Upper lobe of left lung (tissue), 6 donors: ENCODE measurements at regions not wholly inside any gene's neighbourhood (a gene's known extent, or its start where the extent isn't known, plus 50 kb on each side); places are given as distances from the start of the nearest gene placed in this dataset.

Experiments
- ATAC-seq, 2 donors: fragments of 200-7000 bp; cut with Tn5 transposase; one replicate each; pipeline ENCODE4 v1.9.1; 2022; ENCODE audit warnings: mild to moderate bottlenecking in 2 of 2, moderate library complexity in 2 of 2; ENCODE audit not compliant: low FRiP score in 2 of 2
- DNase-seq, 2 donors: peaks; one replicate each; pipeline ENCODE4 v3.0.0-alpha.2; 2019 to 2020
- H3K27ac ChIP-seq, 4 donors: fragments of 200-600 bp; sonication (generic); one replicate each; pipeline ENCODE4 v1.5.1; 2016 to 2019
- H3K27me3 ChIP-seq, 4 donors: fragments of 200-600 bp; sonication (generic); one replicate each; pipeline ENCODE4 v1.5.1; 2017 to 2019
- H3K36me3 ChIP-seq, 4 donors: fragments of 200-600 bp; sonication (generic); one replicate each; pipeline ENCODE4 v1.5.1; 2016 to 2019
- H3K4me1 ChIP-seq, 4 donors: fragments of 200-600 bp; sonication (generic); one replicate each; pipeline ENCODE4 v1.5.1; 2018 to 2019
- H3K4me3 ChIP-seq, 4 donors: fragments of 200-600 bp; sonication (generic); one replicate each; pipeline ENCODE4 v1.5.1; 2017 to 2019; ENCODE audit warnings: mild to moderate bottlenecking in 2 of 4, moderate library complexity in 1 of 4
- H3K9me3 ChIP-seq, 4 donors: fragments of 200-600 bp; sonication (generic); one replicate each; pipeline ENCODE4 v1.5.1; 2018 to 2019
- CTCF ChIP-seq, 6 experiments: fragments of 450-650 bp in 4 of 6; fragments of 200-600 bp in 2 of 6; sonication (generic) in 2 of 6; IDR thresholded peaks; one replicate each; pipeline ENCODE4 v1.5.1; 2016 to 2019; ENCODE audit warnings: antibody characterized with exemption in 6 of 6
- EP300 ChIP-seq, 4 donors: sonication (generic); formaldehyde crosslinking; IDR thresholded peaks; one replicate each; pipeline ENCODE4 v1.5.1; 2017; ENCODE audit warnings: antibody characterized with exemption in 4 of 4, control low read depth in 2 of 4
- POLR2A ChIP-seq, 4 donors: fragments of 450-650 bp; IDR thresholded peaks; one replicate each; pipeline ENCODE4 v1.5.1; 2016 to 2017; ENCODE audit warnings: antibody characterized with exemption in 4 of 4, mild to moderate bottlenecking in 2 of 4
- POLR2AphosphoS5 ChIP-seq, 2 donors: sonication (generic); formaldehyde crosslinking; IDR thresholded peaks; one replicate each; pipeline ENCODE4 v1.5.1; 2017; ENCODE audit warnings: antibody characterized with exemption in 2 of 2
- WGBS, 2 donors: methylation state at CpG; one replicate each; pipeline ENCODE4 v1.1.5; 2017 to 2018; 5-methylcytosine and 5-hydroxymethylcytosine counted together
- donor health status: DM: no; HTN: no; CAD: no; lungs with moderate emphysema.
- donor health status: DM: no; HTN: yes; CAD: no; lungs with severe emphysema.

- no peak overlapping the region for H3K4me3 ChIP-seq
- no peak for TF ChIP-seq POLR2AphosphoS5 (IDR thresholded peaks at IDR 0.05)
- TF ChIP-seq CTCF (IDR thresholded peaks at IDR 0.05): no peak
- no peak for TF ChIP-seq EP300 (IDR thresholded peaks at IDR 0.05)
- no peak for TF ChIP-seq POLR2A (IDR thresholded peaks at IDR 0.05)
- no peak overlapping the region for H3K27ac ChIP-seq
- H3K36me3 ChIP-seq: no peaks in the 10 kb centered on the region
- H3K4me1 ChIP-seq: no peaks in the 10 kb centered on the region
- DNase-seq (no peak), ATAC-seq (no peak)
- no peaks in the 10 kb centered on the region for H3K9me3 ChIP-seq
- WGBS, 2 donors: 0 to 73% methylated on average over 1 of the region's 1 CpG
- H3K27me3 ChIP-seq: no peaks in the 10 kb centered on the region
These were observed 558.6 kb downstream of the KCNA4 start for GRCh38 chr11:29458252-29458651.

- no peak for TF ChIP-seq POLR2AphosphoS5 (IDR thresholded peaks at IDR 0.05)
- TF ChIP-seq EP300 (IDR thresholded peaks at IDR 0.05): no peak
- no peak for TF ChIP-seq POLR2A (IDR thresholded peaks at IDR 0.05)
- TF ChIP-seq CTCF (IDR thresholded peaks at IDR 0.05): no peak
- Histone ChIP-seq H3K27me3 (no peaks in the 10 kb centered on the region), H3K4me3 (no peak overlapping the region), H3K36me3 (no peaks in the 10 kb centered on the region), H3K27ac (no peak overlapping the region), H3K4me1 (no peaks in the 10 kb centered on the region), H3K9me3 (no peaks in the 10 kb centered on the region)
- DNase-seq (no peak), ATAC-seq (no peak)
- 63 to 77% methylated on average over 1 of the region's 1 CpG for WGBS, 2 donors
These were observed 564.7 kb downstream of the KCNA4 start for GRCh38 chr11:29452146-29452545.

- H3K4me1 ChIP-seq: no peaks in the 10 kb centered on the region
- WGBS, 2 donors: 71 to 89% methylated on average over 2 of the region's 2 CpGs
- H3K27me3 ChIP-seq: no peaks in the 10 kb centered on the region
- TF ChIP-seq POLR2A (IDR thresholded peaks at IDR 0.05) (no peak), EP300 (IDR thresholded peaks at IDR 0.05) (no peak), POLR2AphosphoS5 (IDR thresholded peaks at IDR 0.05) (no peak), CTCF (IDR thresholded peaks at IDR 0.05) (no peak)
- DNase-seq: no peak
- ATAC-seq: no peak
- no peaks in the 10 kb centered on the region for H3K9me3 ChIP-seq
- no peaks in the 10 kb centered on the region for H3K36me3 ChIP-seq
- no peak overlapping the region for H3K27ac ChIP-seq
- H3K4me3 ChIP-seq: no peak overlapping the region
These were observed 567.4 kb downstream of the KCNA4 start for GRCh38 chr11:29449281-29450074.

- ATAC-seq: no peak
- no peaks in the 10 kb centered on the region for H3K27me3 ChIP-seq
- TF ChIP-seq CTCF (IDR thresholded peaks at IDR 0.05): peak in 4 of 6 experiments; percentile 22 to 41 (median 36)
- TF ChIP-seq EP300 (IDR thresholded peaks at IDR 0.05): no peak
- no peak for DNase-seq
- H3K4me3 ChIP-seq: no peak overlapping the region
- no peaks in the 10 kb centered on the region for H3K9me3 ChIP-seq
- H3K36me3 ChIP-seq: no peaks in the 10 kb centered on the region
- 54 to 66% methylated on average over 3 of the region's 3 CpGs for WGBS, 2 donors
- no peaks in the 10 kb centered on the region for H3K4me1 ChIP-seq
- H3K27ac ChIP-seq: no peak overlapping the region
These were observed 568.5 kb downstream of the KCNA4 start for GRCh38 chr11:29448246-29448877.

- H3K4me1 ChIP-seq: no peaks in the 10 kb centered on the region
- TF ChIP-seq CTCF (IDR thresholded peaks at IDR 0.05) (no peak), POLR2AphosphoS5 (IDR thresholded peaks at IDR 0.05) (no peak), POLR2A (IDR thresholded peaks at IDR 0.05) (no peak), EP300 (IDR thresholded peaks at IDR 0.05) (no peak)
- DNase-seq (no peak), ATAC-seq (no peak)
- H3K27ac ChIP-seq: no peak overlapping the region
- WGBS, 2 donors: 69 to 75% methylated on average over 1 of the region's 1 CpG
- no peak overlapping the region for H3K4me3 ChIP-seq
- H3K9me3 ChIP-seq: no peaks in the 10 kb centered on the region
- no peaks in the 10 kb centered on the region for H3K27me3 ChIP-seq
- no peaks in the 10 kb centered on the region for H3K36me3 ChIP-seq
These were observed 569.0 kb downstream of the KCNA4 start for GRCh38 chr11:29447821-29448220.
